Panc1 (cell line): ENCODE measurements at regions not wholly inside any gene's neighbourhood (a gene's known extent, or its start where the extent isn't known, plus 50 kb on each side); places are given as distances from the start of the nearest gene placed in this dataset.

ENCODE experiments used
- ATAC-seq: fragments of 200-7000 bp; cut with Tn5 transposase; 2 replicates; pipeline ENCODE4 v1.9.1; 2020; ENCODE audit warnings: mild to moderate bottlenecking, moderate library complexity
- BruUV-seq: library from RNA; stranded (reverse); fragments of 400-500 nt; replicated peaks from 2 replicates; lab custom pipeline; 2021; lab: Mats Ljungman, UMichigan
- CTCF ChIA-PET: fragments of 300-600 bp; sonication (Branson Sonifier 250); formaldehyde crosslinking; loops from one replicate; lab custom pipeline; 2022; ENCODE audit warnings: antibody characterized with exemption; lab: Charles Lee
- POLR2A ChIA-PET: fragments of 300-600 bp; sonication (Branson Sonifier 250); formaldehyde crosslinking; loops from one replicate; lab custom pipeline; 2022; ENCODE audit warnings: antibody characterized with exemption; lab: Charles Lee
- DNase-seq: peaks from one replicate; pipeline ENCODE4 v3.0.0-alpha.2; 2010; ENCODE audit warnings: low read depth, low spot score
- H3K27ac ChIP-seq: 2 replicates; pipeline ENCODE4 v1.5.1; 2011; ENCODE audit warnings: mild to moderate bottlenecking, low read length, inconsistent platforms
- H3K27me3 ChIP-seq: fragments of 200-500 bp; sonication (Bioruptor generic); 2 replicates; pipeline ENCODE4 v1.6.0; 2014; ENCODE audit warnings: low read length, inconsistent platforms; ENCODE audit not compliant: control insufficient read depth, insufficient read depth
- H3K36me3 ChIP-seq: fragments of 200-500 bp; sonication (Bioruptor generic); 2 replicates; pipeline ENCODE4 v1.5.1; 2014; ENCODE audit warnings: inconsistent platforms, mild to moderate bottlenecking, low read length, moderate library complexity; ENCODE audit not compliant: control insufficient read depth, insufficient read depth
- H3K4me1 ChIP-seq: 2 replicates; pipeline ENCODE4 v1.5.1; 2011; ENCODE audit warnings: inconsistent platforms, mild to moderate bottlenecking, low read length, moderate library complexity; ENCODE audit not compliant: control insufficient read depth, insufficient read depth
- H3K4me3 ChIP-seq, 2 experiments: 2 replicates each; pipeline ENCODE4 v1.5.1; 2011 to 2012; ENCODE audit warnings: low read depth in 2 of 2, low read length in 2 of 2, mild to moderate bottlenecking in 2 of 2, inconsistent platforms in 1 of 2, moderate library complexity in 1 of 2
- H3K9me3 ChIP-seq: fragments of 200-500 bp; sonication (Bioruptor generic); 2 replicates; pipeline ENCODE4 v1.5.1; 2014; ENCODE audit warnings: low read depth, mild to moderate bottlenecking, inconsistent platforms, low read length, moderate library complexity; ENCODE audit not compliant: control insufficient read depth, insufficient read depth
- CTCF ChIP-seq: fragments of 450-650 bp; IDR thresholded peaks from 2 replicates; pipeline ENCODE4 v1.5.1; 2017; ENCODE audit warnings: mild to moderate bottlenecking
- POLR2AphosphoS5 ChIP-seq: IDR thresholded peaks from 2 replicates; pipeline ENCODE4 v1.6.1; 2012; ENCODE audit warnings: mild to moderate bottlenecking, low read depth, low read length, moderate library complexity
- REST ChIP-seq, 2 experiments: IDR thresholded peaks; 2 replicates each; pipeline ENCODE4 v1.6.1; 2011 to 2012; ENCODE audit warnings: low read depth in 2 of 2, control low read depth in 1 of 2, low read length in 1 of 2, mild to moderate bottlenecking in 1 of 2, moderate library complexity in 1 of 2; ENCODE audit not compliant: insufficient read depth in 1 of 2
- SIN3A ChIP-seq: IDR thresholded peaks from 2 replicates; pipeline ENCODE4 v1.6.1; 2012; ENCODE audit warnings: low read depth, mild to moderate bottlenecking, low read length, moderate library complexity, borderline replicate concordance; ENCODE audit not compliant: insufficient read depth
- TCF7L2 ChIP-seq: IDR thresholded peaks from 2 replicates; pipeline ENCODE4 v1.6.1; 2011; ENCODE audit warnings: mild to moderate bottlenecking, low read depth, low read length, inconsistent platforms
- in situ Hi-C: cut with HindIII; loops from 2 replicates; pipeline ENCODE4 v1.10.0; 2016; ENCODE audit warnings: low sequenced_read_pairs, low pct_unique_long_range_greater_than_20kb
- intact Hi-C: fragments of 100-400 bp; cut with micrococcal nuclease; formaldehyde crosslinking; loops from one replicate; pipeline ENCODE4 v1.10.0; 2022; ENCODE audit not compliant: unreplicated experiment

- POLR2A ChIA-PET: no interaction called here
- no peak overlapping the region for H3K27ac ChIP-seq
- no peaks in the 10 kb centered on the region for H3K4me1 ChIP-seq
- in situ Hi-C loops: no loop called here
- no TSS peak for BruUV-seq
- H3K36me3 ChIP-seq: no peaks in the 10 kb centered on the region
- intact Hi-C loops: no loop called here
- no peak for ATAC-seq
- H3K27me3 ChIP-seq: no peaks in the 10 kb centered on the region
- H3K4me3 ChIP-seq: no peak overlapping the region
- CTCF ChIA-PET: no interaction called here
- DNase-seq: no peak
- H3K9me3 ChIP-seq: no peaks in the 10 kb centered on the region
- TF ChIP-seq POLR2AphosphoS5 (no peak), SIN3A (no peak), TCF7L2 (no peak), REST (IDR thresholded peaks at IDR 0.05; ENCODE audit: insufficient read depth in 1 of 2, low read depth in 2 of 2, low read length in 1 of 2) (no peak), CTCF (no peak)
These were observed 87.9 kb upstream of the NPY2R start for GRCh38 chr4:155120536-155120935.

GRCh38 chr4:155122382-155122781 lies 86.1 kb upstream of the NPY2R start:
- CTCF ChIA-PET: no interaction called here
- BruUV-seq: no TSS peak
- Histone ChIP-seq H3K27ac (no peak overlapping the region), H3K27me3 (no peaks in the 10 kb centered on the region), H3K36me3 (no peaks in the 10 kb centered on the region), H3K4me1 (no peaks in the 10 kb centered on the region), H3K4me3 (no peak overlapping the region), H3K9me3 (no peaks in the 10 kb centered on the region)
- no peak for DNase-seq
- TF ChIP-seq TCF7L2: no peak
- TF ChIP-seq SIN3A: no peak
- TF ChIP-seq REST (IDR thresholded peaks at IDR 0.05; ENCODE audit: insufficient read depth in 1 of 2, low read depth in 2 of 2, low read length in 1 of 2): no peak
- no peak for TF ChIP-seq CTCF
- TF ChIP-seq POLR2AphosphoS5: no peak
- POLR2A ChIA-PET: no interaction called here
- ATAC-seq: no peak
- intact Hi-C loops (no loop called here), in situ Hi-C loops (no loop called here)
